ENCODE measurements at regions not wholly inside any gene's neighbourhood (a gene's known extent, or its start where the extent isn't known, plus 50 kb on each side); places are given as distances from the start of the nearest gene placed in this dataset.

DNA sequence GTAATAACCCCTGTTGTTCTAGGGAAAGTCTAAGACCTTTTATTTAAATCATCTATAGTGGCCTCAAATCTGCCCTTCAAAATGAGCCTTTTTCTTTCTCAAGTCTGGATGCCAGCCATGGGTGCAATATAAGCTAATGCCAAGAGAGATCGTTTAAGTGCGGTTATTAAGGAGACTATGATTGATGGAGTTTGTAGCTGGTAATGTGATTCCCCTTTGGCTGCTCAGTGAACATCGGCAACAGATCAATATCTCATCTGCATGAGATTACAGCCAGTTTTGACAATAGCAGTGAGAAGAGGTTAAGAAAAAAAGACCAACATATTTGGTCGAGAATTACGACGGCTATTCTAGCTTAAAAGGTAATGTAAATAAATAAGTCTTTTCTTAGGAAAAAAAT, 1049.4 kb upstream of the NUDT12 start:
- TF ChIP-seq GATA3 (IDR thresholded peaks at IDR 0.05; ENCODE audit: low read depth, low read length) (no peak), GATA2 (IDR thresholded peaks at IDR 0.05; ENCODE audit: low read depth, low read length) (no peak; the same call in 1 of the 2 replicates)
